ACC112 (cell line): ENCODE measurements at regions not wholly inside any gene's neighbourhood (a gene's known extent, or its start where the extent isn't known, plus 50 kb on each side); places are given as distances from the start of the nearest gene placed in this dataset.

Experiments used
- H2AFZ ChIP-seq: fragments of 200-600 bp; sonication (generic); one replicate; pipeline ENCODE4 v1.6.0; 2017; ENCODE audit warnings: antibody characterized with exemption, low read length; ENCODE audit not compliant: unreplicated experiment
- H3K27ac ChIP-seq: fragments of 200-600 bp; sonication (generic); 2 replicates; pipeline ENCODE4 v1.5.1; 2014; ENCODE audit warnings: low read depth, mild to moderate bottlenecking, antibody characterized with exemption, low read length, moderate library complexity
- H3K27me3 ChIP-seq: fragments of 200-600 bp; sonication (generic); 2 replicates; pipeline ENCODE4 v1.6.1; 2014; ENCODE audit warnings: mild to moderate bottlenecking, antibody characterized with exemption, low read length, moderate library complexity, mixed read lengths; ENCODE audit not compliant: insufficient read depth
- H3K36me3 ChIP-seq: fragments of 200-600 bp; sonication (generic); 2 replicates; pipeline ENCODE4 v1.6.1; 2016; ENCODE audit warnings: mild to moderate bottlenecking, antibody characterized with exemption, low read length, moderate library complexity, mixed read lengths; ENCODE audit not compliant: insufficient read depth
- H3K4me1 ChIP-seq: fragments of 200-600 bp; sonication (generic); one replicate; pipeline ENCODE4 v1.6.1; 2016; ENCODE audit warnings: low read length, mixed read lengths; ENCODE audit not compliant: insufficient read depth, unreplicated experiment, control insufficient read depth
- H3K4me3 ChIP-seq: fragments of 200-600 bp; sonication (generic); 2 replicates; pipeline ENCODE4 v1.5.1; 2014; ENCODE audit warnings: mild to moderate bottlenecking, low read depth, low read length
- H3K79me2 ChIP-seq: fragments of 200-600 bp; sonication (generic); one replicate; pipeline ENCODE4 v1.6.0; 2016; ENCODE audit warnings: low read length; ENCODE audit not compliant: control insufficient read depth, unreplicated experiment, insufficient read depth

DNA sequence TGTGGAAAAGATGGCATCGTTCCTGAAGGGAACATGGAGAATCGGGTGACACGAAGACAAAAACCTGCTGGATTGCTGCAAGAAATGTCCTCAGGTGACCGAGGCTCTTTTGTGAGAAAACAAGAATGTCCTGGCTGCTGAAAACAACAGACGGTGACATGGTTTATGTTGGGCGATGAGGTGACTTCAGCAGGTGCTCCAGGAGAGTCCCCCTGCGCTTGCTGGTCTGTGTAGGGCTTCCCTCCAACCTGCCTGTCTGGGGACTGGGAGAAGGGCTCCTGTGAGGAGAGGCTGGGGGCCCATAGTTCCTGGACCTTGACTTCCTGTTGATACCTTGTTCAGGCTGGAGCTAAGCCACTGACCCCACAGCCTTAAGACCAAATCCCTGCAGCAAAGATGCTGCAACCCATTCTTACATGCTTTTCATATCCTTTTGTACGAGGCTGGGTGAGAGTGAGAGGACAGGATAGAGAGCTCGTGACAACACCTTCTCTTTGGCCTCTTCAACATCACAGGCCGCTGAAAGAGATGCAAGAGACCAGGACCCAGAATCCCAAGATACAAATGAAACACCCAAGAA is 134.8 kb downstream of the CD83 start:
- no peak overlapping the region for H3K4me3 ChIP-seq
- H3K27ac ChIP-seq = no peak overlapping the region
- H3K4me1 ChIP-seq = no peaks in the 10 kb centered on the region
- H3K79me2 ChIP-seq = no peaks in the 10 kb centered on the region
- H3K27me3 ChIP-seq = no peaks in the 10 kb centered on the region
- H2AFZ ChIP-seq = no peak overlapping the region
- no peaks in the 10 kb centered on the region for H3K36me3 ChIP-seq

DNA sequence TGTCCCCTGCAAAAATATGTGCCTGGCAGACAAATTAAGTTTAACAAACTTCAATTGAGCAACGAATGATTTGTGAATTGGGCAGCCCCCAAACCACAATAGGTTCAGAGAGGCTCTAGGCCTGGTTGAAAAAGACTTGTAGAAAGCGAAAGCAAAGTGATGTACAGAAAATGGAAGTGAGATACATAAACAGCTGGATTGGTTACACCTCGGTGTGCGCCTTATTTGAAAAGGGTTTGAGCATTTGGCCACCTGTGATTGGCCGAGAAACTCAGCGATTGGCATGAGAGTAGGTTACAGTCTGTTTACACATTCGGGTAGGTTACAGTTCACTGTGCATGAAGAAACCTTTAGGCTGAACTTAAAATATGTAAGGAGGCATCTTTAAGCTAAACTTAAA is 136.9 kb downstream of the CD83 start:
- Histone ChIP-seq H3K4me1 (no peaks in the 10 kb centered on the region), H3K79me2 (no peaks in the 10 kb centered on the region), H3K27ac (no peak overlapping the region), H3K36me3 (no peaks in the 10 kb centered on the region), H3K27me3 (no peaks in the 10 kb centered on the region), H2AFZ (no peak overlapping the region), H3K4me3 (no peak overlapping the region)

DNA sequence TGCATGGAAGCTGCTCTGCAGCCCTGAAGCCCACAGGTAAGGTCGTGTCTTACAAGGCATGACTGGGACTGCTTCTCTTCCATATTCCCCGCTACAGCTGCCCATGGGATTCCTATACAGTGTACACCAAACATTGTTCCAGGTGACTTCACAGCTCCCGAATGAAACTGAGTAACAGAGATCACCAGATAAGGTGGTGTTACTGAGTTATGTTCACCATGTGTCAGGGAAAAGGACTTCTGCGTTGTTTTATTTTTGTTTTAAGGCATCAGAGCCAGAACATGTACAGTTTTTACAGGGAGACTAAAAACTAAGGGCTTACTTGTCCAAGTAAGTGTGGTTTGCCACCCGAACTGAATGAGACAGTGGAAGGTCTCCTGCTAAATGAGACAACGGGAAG is 138.3 kb downstream of the CD83 start:
- no peaks in the 10 kb centered on the region for H3K4me1 ChIP-seq

DNA sequence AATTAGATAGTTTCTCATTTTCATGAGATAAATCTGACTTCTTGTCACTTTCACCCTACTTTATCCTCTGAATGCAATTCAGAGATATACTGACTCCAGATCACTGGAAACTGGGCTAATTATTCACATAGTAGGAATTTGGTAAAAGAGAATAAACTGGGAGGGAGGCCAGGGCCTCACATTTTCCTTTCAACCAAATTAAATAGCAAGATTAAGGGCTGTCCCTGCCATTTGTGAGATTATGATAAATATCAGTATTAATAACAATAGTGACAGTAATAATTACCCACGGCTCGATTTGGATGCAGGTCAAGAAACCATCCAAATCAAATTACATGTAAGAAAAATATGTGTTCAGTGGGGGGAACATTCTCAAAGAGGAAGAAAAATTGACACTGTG is 140.5 kb downstream of the CD83 start:
- no peaks in the 10 kb centered on the region for H3K36me3 ChIP-seq
- no peaks in the 10 kb centered on the region for H3K79me2 ChIP-seq
- H3K4me1 ChIP-seq = no peaks in the 10 kb centered on the region
- no peak overlapping the region for H2AFZ ChIP-seq
- no peak overlapping the region for H3K27ac ChIP-seq
- no peaks in the 10 kb centered on the region for H3K27me3 ChIP-seq
- H3K4me3 ChIP-seq = no peak overlapping the region

More for the DNA sequence above, 138.3 kb downstream of the CD83 start:
- no peaks in the 10 kb centered on the region for H3K79me2 ChIP-seq
- no peak overlapping the region for H3K4me3 ChIP-seq
- H3K27me3 ChIP-seq = no peaks in the 10 kb centered on the region
- no peak overlapping the region for H2AFZ ChIP-seq
- H3K36me3 ChIP-seq = no peaks in the 10 kb centered on the region
- no peak overlapping the region for H3K27ac ChIP-seq

DNA sequence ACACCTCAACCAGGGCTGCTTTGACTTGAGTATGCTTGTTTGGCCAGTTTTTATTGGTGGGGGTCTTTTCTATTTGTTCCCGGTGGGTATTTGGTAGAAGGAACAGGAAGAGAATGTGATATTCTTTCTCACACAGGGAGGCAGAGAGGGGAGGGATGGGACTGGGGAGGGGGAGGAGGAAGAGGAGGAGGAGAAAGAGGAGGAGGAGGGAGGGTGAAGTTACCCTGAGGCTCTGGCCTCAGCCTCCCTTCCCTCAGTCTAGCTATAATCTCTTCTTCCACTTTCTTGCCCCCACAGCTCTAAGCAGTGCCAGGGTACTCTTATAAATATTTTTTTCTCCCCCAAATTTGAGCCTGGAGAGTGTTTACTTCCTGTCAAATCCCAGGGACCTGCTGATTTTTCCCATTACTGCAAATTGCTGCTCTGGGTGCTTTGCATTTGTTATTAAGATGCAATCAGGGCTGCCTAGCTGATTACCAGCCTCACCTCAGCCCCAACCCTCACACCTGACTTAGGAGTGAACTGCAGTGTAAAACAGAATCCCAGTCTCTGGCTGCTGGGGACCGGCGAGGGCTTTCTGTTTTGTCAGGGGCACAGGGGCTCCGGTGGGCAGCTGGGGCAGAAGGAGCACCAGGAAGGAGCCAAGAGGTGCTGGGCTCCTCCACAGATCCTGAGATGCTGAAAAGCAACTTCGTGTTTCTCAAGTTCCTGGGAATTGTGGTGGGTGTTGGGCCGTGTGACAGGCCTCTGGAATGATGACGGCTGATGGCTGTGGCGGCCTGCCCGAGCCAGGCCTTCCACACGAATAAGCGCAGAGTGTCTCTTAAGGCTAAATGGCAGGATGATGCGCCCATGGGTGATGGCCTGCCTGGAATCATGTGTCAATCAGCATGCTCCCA is 141.4 kb downstream of the CD83 start:
- no peak overlapping the region for H3K4me3 ChIP-seq
- no peaks in the 10 kb centered on the region for H3K36me3 ChIP-seq
- H3K27me3 ChIP-seq = no peaks in the 10 kb centered on the region
- H3K4me1 ChIP-seq = no peaks in the 10 kb centered on the region
- no peaks in the 10 kb centered on the region for H3K79me2 ChIP-seq
- no peak overlapping the region for H2AFZ ChIP-seq
- no peak overlapping the region for H3K27ac ChIP-seq

DNA sequence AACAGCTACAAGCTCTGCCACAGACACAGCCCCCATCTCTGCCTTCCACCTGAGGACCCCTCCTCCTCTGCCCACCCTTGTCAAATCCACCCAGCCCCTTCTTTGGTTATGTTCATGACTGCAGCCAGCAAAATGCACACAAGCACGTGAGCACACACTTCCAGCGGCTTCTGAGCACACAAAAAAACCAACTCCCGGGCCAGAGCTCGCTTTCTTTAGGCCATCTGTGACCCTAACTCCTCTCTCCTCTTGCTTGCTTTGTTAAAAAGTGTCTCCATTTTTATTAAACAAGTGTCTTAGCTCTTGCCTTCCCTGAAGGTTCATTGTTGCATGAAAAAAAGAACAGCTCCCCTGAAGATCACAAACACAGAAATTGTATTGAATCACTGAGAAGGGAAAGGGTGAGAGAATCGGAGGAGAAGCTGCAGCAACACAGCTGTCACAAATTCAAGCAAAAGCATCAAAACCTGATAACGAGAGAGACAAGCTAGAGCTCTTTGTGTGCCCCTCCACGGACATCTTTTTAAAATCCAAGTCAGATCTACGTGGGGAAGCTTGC is 142.1 kb downstream of the CD83 start:
- H3K36me3 ChIP-seq = no peaks in the 10 kb centered on the region
- no peaks in the 10 kb centered on the region for H3K4me1 ChIP-seq
- H2AFZ ChIP-seq = no peak overlapping the region
- no peaks in the 10 kb centered on the region for H3K27me3 ChIP-seq
- H3K27ac ChIP-seq = no peak overlapping the region
- H3K4me3 ChIP-seq = no peak overlapping the region
- H3K79me2 ChIP-seq = no peaks in the 10 kb centered on the region

DNA sequence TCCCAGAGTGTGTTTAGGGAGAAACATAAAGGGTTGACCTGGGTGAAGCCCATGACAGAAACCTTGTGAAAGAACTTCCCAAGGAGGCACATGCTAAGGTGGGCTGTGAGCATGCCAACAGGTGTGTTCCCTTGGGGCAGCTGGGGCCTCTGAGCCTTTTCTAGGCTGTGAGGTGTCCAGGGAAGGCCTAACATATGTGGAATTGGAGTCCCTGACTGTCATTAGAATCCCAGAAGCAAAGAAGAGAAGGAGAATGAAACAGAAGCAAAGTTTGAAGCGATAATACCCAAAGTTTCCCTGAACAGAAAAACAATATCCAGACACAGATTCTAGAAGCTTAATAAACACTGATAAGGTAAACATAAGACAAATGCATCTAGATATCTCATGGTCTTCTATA is 143.3 kb downstream of the CD83 start:
- Histone ChIP-seq H3K4me1 (no peaks in the 10 kb centered on the region), H3K27ac (no peak overlapping the region), H3K27me3 (no peaks in the 10 kb centered on the region), H2AFZ (no peak overlapping the region), H3K4me3 (no peak overlapping the region), H3K79me2 (no peaks in the 10 kb centered on the region), H3K36me3 (no peaks in the 10 kb centered on the region)

DNA sequence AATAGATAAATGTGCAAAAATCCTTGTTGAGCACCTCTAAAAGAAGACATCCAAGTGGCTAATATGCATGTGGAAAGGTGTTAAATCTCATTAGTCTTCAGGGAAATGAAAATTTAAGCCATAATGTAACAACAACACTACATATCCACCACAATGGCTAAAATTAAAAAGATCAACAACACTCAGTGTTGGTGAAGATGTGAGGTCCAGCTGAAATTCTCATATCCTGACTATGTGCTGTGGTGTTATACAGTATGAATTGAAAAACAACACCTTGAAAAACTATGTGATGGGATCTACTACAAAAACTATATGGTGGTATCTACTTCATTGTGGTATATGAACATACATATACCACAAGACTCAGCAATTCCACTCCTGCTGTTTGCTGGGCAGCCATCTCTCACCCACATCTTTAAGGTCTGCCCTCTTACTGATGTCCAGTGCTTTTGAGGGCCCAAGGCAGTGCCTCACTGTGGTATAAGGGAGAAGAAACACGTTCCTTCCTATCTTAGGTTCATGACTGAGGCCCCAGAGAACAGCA is 146.4 kb downstream of the CD83 start:
- Histone ChIP-seq H3K4me3 (no peak overlapping the region), H2AFZ (no peak overlapping the region), H3K27ac (no peak overlapping the region), H3K36me3 (no peaks in the 10 kb centered on the region), H3K4me1 (no peaks in the 10 kb centered on the region), H3K27me3 (no peaks in the 10 kb centered on the region), H3K79me2 (no peaks in the 10 kb centered on the region)

DNA sequence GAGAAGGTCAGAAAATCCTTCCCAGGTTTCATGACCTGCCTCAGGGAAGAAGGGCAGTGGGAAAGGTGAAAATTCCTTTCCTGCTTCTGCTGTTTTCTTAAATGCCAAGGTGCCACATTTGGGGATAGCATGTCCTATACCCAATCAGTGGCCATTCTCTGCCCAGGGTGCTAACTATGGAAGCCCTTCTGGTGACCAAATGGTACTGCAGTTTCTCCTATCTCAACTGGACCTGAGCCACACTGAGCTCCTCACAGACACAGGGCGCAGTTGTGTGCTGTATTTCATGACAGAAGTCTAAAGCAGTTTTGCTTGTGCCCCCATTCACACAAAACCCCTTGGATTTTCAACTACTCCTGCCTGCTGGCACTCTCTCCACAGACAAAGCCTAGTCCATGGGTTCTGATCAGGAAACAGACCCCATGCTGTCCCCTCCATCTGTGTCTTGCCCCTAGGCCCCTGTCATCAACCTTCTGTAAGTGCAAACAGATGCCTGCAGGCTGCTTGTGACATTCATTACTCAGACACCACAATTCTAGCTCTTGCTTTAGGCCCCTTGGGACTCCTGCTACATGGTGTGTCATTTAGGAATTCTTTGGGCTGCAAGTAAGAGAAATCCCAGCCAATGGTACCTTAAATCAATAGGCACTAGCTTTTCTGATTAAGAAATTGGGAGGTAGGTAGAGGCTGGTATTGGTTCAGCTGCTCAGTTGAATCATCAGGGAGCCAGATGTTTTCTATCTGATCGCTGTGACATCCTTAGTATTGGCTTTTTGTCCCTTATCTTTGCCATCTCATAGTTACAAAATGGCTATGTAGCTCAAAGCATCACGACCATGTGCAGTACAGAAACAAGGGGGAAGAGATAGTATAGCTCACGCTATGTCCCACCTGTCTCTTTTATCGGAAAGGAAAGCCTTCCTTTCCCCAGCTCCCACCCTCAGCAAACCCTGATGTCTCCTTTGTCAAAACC is 147.8 kb downstream of the CD83 start:
- H3K79me2 ChIP-seq = no peaks in the 10 kb centered on the region

DNA sequence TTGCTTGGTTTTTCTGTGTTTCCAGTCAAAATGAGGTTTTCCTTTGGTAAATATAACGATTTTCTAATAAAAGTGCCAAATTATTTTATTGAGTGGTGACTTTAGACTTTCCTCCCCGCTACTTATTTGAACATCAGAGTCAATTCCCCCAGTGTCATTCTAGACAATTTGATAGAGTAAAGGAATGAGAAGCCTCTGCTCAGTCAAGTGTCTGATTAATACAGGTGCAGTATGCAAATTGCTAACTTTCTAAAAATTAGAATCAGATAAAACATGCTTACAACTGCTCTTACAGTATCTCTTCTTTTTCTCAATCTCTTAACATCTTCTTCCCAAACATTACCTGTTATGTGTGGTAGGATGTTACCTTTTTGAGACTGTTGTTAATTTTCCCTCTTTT is 148.7 kb downstream of the CD83 start:
- H3K79me2 ChIP-seq = no peaks in the 10 kb centered on the region
- peaks cover 9% of the 10 kb centered on the region for H3K4me1 ChIP-seq

More for the DNA sequence above, 147.8 kb downstream of the CD83 start:
- no peaks in the 10 kb centered on the region for H3K36me3 ChIP-seq
- no peaks in the 10 kb centered on the region for H3K4me1 ChIP-seq
- H3K27me3 ChIP-seq = no peaks in the 10 kb centered on the region
- H3K4me3 ChIP-seq = no peak overlapping the region
- no peak overlapping the region for H3K27ac ChIP-seq
- no peak overlapping the region for H2AFZ ChIP-seq

More for the DNA sequence above, 148.7 kb downstream of the CD83 start:
- Histone ChIP-seq H2AFZ (no peak overlapping the region), H3K36me3 (no peaks in the 10 kb centered on the region), H3K27me3 (no peaks in the 10 kb centered on the region), H3K27ac (no peak overlapping the region), H3K4me3 (no peak overlapping the region)
